M059J (cell line): ENCODE measurements at regions not wholly inside any gene's neighbourhood (a gene's known extent, or its start where the extent isn't known, plus 50 kb on each side); places are given as distances from the start of the nearest gene placed in this dataset.

Source experiments
- DNase-seq: peaks from one replicate; pipeline ENCODE4 v3.0.0-alpha.2; 2012; ENCODE audit warnings: low read depth

DNA sequence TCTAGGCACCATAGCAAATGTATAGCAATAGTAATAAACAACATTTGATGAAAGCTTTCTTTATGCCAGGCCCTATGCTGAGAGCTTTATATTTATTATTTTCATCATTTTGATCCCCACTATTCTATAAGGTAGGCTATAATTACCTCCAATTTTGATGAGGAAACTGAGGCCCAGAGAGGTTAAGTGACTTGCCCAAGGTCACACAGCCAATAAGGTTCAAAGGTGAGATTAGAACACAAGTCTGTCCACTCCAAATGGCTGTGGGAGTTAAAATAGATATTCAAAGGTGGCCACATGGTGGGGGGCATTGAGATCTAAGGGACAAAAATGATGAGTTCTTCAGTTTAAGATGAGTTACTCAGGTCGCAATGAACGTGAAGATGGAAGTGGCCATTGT, 269.9 kb downstream of the BMP7 start:
- DNase-seq, result no peak

DNA sequence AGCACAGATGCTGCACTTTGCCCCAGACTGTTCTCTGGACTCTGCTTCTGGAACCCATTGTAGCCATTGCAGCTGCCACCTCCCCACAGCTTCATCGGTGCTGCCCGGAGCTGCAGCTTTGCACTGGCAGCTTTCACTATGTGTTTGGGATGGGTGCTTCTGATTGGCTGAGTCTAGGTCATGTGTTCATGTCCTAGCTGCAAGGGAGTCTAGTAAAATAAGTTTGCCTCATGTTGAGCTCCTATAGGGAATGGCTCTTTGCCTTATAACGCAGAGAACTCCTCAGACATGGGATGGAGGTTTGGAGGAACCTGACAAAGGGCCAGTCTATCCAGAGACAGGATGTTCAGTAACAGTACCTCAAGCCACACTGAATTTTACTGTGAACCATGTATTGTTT, 268.0 kb downstream of the BMP7 start:
- no peak for DNase-seq

DNA sequence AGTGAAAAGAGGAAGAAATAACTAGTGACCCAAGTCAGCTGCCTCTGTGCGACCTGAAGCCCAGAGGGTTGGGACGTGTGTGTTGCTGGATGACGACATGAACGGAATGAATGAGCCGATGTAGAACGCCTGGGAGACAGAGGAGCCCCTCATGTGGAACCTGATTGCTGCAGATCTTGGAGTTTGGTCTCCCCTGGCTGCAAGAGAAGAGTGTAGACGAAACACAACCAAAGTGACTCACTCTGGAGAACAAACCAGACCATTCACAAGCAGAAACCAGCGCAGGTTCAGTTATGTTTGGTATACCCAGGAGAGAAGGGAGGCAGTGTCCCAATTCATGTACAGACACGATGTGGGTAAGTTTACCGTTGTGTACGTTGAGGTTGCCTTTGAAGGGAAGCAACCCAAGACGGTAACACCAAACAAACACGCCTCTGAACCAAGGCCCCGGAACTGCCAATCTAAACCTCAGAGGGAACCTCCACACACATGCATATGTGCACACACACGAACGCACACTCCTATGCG, 265.9 kb downstream of the BMP7 start:
- no peak for DNase-seq

DNA sequence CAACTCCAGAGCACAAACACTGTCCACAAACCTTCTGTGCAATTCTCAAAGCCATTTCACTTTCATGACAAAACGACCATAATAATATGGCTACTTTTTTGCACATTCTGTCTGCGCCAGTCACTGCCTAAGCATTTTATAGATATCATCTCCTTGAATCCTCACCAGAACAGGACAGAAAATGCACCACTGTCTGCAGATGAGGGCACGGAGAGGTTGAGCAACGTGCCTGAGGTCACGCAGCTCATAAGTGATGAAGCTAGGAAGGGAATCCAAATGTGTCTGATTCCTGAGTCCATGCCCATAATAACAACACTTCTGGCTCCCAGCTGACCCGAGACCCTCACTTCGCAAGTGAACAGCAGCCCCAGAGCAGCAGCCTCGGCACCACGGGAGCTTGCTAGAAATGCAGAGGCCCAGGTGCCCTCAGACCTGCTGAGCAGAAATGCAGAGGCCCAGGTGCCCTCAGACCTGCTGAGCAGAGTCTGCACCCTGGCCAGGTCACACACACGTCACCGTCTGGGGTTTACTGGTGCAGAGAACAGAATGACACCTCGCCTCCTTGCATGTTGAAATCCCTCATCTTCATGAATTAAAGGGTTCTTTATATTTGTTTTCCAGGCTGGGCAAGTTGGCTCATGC, 265.2 kb downstream of the BMP7 start:
- no peak for DNase-seq

DNA sequence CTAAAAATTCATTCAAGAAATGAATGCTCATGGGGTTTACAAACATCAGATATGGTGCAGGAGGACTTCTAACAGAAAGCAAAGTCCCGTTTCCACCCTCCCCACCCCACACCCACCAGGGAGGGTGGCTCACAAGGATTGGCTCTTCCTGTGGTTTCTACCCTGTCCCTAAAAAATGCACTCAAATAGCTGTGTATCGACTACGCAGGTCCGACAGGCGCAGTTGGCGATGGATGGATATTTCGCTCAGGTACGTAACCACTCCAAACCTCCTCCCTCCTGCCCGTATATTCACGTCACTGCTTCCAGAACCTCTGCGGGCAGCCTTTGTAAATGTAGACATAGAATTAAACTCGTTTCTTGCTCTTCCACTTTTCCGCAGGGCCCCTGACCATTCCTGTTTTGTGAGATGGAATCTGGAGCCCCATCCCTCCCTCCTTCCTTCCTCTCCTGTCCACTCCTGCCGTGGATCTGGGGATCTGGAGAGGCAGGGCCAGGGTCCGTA, 264.3 kb downstream of the BMP7 start:
- no peak for DNase-seq

DNA sequence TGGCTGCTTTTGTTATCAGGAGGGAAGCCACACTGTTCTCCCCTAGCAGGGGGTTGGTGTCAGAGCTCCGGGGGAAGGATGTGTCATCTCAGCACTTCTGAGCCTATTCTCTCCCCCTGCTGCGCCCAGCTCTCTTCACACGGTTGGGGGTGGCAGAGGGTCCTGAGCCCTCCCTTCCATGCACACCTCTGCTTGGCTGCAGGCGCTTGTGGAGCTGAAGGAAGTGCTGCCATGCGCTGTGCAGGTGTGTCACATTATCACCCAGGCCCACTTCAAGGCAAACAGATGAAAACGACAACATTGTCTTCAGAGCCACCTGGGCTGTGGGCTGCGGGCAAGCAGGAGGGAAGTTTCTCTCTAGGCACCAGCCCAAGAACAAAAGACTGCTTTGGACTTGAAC, 263.4 kb downstream of the BMP7 start:
- peak; percentile 24 for DNase-seq

DNA sequence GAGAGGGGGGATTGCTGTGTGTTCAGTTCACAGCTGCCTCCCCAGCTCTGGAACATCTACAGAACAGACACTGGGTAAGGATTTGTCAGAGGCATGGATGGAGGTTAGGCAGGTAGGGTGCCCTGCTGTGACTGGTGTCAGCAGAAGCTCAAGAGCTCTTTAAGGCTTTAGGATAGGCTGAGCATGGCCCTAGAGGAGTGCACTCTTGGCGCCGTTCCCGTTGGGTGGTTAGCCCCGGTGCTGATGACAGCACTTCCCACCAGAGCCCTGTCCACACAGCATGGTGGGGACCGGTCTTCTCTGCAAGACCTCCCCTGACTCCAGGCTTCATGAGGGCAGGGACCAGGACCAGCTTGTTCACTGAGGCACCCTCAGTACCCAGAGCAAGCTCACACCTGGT, 262.0 kb downstream of the BMP7 start:
- peak; percentile 37 for DNase-seq

DNA sequence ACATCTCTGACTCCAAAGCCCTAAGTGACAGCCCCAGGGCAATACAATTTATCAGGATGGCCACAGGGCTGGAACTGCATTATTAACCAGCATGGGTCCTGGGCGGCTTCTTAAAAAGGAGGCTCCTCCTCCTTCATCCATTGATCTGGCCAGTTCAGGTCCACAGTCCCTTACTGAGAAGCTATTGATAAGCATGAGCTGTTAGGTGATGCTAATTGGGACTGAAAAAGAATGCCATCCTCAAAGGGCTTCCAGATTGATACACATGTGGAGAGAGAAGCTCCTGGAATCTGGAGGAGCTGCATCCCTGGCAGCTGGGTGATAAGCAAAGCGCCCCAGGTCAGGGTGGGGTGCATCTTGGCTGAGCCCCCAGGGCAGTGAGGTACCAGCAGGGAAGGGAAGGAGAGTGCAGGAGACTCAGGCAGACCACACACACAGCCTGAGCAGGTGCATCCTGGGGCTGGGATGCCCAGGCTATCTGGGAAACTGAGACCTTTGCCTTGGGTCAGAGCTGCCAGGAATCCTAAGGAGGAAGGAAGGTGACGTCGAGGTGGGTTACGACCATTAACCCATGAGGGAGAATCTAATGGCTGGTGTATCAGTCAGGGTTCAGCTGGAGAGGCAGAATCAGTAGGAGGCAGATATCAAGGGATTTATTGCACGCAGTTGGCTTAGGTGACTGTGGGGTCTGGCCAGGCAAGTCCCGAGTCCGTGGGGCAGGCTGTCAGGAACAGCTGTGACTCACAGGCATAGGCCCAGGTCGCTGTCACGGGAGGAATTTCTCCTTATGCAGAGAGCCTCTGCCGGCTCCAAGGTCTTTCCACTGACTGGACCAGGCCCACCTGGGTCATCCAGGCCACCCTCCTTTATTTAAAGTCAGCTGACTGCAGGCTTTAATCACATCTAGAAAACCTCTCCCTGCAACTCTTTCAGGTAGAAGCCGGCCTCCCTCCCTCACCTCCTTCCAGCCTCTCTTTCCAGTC, 261.2 kb downstream of the BMP7 start:
- no peak for DNase-seq

DNA sequence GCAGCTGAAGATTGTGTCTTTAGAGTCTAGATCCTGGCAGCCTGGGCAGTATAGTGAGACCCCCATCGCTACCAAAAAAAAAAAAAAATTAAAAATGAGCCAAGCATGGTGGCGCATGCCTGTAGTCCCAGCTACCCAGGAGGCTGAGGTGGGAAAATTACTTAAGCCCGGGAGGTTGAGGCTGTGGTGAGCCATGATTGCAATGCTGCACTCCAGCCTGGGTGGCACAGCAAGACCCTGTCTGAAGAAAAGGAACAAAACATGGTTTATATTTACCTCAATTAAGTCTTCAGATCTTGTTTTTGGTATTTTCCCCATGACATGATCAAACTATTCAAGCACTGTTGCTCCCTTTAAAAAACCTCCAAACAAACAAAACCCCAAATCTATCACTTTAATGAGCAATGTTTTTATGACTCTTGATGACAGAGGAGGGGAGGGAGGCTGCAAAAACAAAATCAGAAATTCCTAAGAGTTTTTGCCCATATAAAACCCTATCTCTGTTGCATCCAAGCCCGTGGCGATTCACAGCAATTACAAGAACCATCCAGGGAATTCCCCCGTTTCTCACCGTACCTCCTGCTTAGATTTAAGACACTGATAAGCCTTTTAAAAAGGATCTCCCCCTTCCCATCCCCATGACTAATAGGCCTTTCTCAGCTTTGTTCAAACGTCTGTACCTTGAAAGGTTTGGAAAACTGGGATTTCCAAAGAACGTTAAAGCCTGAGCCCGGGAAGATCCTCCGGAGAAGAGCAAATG, 259.9 kb downstream of the BMP7 start:
- DNase-seq, result peak; percentile 88

DNA sequence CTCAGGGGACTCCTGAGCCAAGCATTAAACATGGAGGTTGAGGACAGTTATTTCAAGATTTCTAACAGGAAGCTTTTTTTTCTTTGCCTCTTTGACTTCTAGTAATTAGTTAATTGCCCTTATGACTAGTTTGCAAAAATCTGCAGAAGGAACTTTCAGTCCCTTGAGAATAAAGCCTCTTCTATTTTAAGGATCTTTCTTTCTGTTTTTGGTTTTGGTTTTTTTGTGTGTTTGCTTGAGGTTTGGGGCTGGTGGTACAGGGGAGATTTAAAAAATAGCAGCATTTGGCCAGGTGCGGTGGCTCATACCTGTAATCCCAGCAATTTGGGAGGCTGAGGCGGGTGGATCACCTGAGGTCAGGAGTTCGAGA, 259.3 kb downstream of the BMP7 start:
- DNase-seq, result no peak

DNA sequence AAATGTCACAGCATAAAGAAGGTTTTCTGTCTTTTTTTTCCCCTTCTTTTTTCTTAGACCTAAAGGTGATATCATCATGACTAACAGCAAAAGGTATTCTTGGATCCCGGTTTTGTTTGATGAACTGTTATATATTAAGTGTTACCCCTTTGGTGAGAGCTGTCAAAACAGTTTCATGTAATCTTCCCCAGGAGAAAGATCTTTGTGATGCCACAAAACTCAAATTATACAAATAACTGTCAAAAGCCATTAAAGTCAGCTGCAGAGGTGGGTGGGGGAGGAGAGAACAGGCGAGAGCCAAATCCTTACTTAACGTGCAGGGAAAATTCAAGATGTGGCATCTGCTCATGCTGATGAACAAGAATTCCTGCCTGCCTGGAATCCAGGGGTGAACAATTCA, 258.2 kb downstream of the BMP7 start:
- DNase-seq, result peak; percentile 77

DNA sequence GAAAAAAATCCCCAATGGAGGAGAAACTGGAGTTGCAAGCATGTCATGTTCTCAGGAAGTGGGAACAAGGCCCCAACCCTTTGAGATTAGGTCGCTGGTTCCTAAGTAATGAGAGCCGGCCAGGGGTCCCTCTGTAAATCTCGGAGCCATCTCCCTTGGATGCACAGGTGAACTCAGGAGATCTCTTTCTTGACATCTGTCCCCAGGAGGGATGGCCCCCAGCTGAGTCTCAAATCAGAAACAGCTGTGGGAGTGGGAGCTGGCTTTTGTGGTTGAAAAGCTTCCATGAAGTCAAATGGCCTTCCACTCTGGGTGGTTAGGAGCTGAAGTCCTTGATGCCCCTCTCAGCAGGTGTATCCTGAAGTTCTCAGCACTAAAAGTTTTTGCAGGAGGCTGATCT, 257.1 kb downstream of the BMP7 start:
- DNase-seq, result no peak

DNA sequence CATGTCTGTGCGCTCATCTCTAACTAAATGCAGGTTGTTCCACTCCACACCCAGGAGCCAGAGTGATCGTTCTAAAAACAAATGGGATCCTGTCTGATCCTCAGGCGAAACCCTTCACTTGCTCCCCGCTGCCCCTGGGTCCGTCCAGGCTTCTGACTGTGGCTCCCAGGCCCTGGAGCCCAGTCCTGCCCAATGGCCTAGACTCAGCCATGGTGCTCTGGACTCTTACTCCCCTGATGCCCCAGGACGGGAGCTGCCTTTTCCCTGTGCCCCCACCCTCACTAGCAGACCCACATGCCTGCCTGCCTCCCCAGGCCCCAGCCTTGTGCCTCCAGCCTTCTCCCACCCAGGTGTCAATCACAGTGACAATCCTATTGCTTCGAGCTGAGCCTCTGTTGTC, 256.7 kb downstream of the BMP7 start:
- no peak for DNase-seq

DNA sequence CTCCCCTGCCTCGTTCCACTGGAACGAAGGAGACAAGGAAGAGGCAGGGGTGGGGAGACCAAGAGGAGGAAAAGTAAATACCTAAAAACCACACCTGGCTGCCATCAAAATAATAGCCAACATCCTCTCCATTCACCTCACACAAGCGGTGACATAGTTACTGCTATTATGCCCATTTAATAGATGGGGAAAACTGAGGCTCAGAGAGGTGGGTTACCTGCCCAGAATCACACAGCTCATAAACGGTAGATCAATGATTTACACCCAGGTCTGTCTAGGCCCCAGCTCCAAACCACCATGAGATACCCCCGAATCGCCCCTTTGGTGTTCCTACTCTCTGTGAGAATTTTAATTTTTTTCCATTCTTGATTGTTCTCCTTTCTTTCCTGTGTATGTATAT, 253.8 kb downstream of the BMP7 start:
- no peak for DNase-seq

DNA sequence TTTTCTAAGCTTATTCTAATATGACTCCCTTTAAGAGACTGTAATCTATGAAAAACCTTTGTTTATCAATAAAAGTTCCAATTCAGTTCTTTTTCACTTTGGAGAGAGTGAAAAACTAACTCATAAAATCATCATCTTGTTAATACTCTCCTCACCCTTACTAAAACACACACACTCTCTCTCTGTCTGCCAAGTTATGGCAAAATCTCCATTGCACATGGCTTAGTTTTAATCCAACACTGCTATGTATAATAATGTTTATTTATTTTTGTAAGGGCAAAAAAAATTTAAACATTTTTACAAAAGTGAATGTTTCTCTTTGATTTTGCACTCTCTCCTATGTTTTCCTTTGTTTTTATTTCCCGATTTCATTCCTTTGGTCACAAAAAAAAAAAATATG, 253.2 kb downstream of the BMP7 start:
- no peak for DNase-seq

DNA sequence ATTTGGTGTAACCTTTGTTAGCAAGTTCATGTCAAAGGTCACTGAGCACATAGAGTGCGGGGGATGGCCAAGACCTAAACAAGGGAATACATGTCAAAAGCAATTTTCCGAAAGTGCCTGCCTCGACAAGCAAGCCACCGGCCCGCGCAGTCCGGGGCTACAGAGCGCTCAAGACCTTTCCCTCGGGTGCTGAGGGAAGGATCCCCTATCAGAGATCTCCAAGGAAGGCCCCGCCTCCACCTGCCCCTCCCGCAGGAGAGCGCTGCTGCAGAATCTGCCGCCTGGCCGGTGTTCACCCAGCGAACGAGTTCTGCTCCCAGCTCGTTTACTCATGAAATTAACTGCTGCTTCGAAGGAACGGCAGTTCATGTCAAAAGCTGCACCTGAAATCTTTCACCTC, 252.7 kb downstream of the BMP7 start:
- no peak for DNase-seq

DNA sequence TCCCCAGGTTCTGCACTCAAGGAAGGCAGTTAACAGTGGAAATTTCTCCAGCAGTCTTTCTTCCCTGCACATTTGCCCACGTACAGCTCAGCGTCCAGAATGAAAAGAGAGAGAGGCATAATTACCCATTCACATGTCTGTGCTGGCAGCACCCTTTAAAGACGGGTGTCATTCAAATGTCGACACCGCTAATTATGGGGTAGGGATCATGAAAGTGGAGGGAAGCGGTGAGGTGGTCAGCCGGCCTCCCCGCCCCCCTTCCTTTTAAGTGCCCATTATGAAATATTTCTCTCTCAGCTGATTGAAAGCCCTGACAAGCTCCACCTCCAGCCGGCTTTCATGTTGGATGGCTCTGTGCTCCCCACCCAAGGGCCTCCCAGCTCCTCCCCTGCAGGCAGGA, 246.1 kb downstream of the BMP7 start:
- DNase-seq, result no peak

DNA sequence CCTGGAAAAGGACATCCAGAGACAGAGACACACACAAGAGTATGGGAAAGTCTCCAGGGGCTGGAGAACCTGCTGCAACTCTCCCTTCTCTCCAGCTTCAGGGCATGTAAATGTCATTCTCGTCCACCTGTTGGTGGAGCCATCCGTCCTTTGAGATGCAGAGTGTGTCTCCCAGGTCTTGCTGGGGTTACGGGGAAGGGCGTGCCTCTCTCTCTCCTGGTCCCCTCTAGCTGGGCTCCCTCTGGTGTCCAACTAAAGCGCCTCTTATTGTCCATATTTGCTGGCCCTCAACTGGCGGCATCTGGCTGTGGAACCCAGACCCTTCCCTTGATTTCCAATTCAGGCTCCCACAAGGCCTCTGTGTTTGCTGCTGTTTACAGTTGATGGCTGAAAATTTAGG, 244.1 kb downstream of the BMP7 start:
- no peak for DNase-seq

DNA sequence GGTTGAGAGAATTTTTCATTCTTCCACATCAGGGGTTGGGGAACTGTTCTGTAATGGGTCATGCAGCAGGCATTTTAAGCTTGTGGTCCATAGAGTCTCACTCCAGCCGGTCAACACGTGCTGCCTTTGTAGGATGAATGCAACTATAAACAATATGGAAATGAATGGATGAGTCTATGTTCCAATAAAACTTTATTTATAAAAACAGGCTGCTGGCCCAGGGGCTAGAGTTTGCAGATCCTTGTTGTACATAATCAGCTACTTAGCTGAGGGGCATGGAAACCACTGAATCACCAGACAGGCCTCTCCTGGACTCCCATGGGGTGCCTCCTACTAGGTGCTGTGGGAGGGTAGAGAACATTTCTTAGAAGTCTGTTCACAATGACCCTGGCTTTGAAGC, 243.4 kb downstream of the BMP7 start:
- DNase-seq, result no peak

DNA sequence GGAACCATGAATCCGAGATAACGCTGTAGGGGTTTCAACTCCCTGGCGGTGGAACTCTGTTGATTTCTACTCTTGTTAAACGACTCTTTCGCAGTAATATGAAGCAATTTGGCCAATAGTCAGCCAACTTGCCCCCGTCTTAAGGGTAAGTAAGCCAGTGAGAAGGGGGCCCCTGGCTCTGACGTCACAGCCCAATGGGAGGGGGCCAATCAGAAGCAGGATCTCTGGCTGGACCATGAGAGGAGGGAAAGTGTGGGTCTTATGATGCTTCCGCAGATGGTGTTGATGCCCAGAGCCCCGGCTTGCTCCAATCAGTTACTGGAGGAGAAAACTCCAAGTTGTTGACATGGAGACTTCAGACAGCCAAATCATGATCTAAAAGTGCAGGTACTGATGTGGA, 242.4 kb downstream of the BMP7 start:
- no peak for DNase-seq

DNA sequence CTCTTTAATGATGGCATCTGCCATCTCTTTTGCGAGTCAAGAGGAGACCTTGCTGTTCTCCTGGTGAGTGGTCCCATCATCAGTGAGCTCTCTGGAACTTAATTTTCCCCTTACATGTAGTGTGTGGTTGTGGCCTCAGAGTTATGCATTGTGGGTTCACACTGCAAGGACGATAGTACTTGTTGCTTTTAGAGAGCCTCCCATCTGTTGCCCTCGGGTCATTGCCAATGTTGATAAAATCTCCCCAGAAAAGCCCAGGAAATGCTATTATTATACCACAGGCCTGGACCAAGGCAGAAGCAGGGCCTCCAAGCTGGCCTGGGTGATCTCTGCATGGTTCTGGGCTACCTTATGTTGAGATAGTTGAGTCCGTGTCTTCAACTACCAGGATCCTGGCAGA, 241.6 kb downstream of the BMP7 start:
- DNase-seq, result peak; percentile 87

DNA sequence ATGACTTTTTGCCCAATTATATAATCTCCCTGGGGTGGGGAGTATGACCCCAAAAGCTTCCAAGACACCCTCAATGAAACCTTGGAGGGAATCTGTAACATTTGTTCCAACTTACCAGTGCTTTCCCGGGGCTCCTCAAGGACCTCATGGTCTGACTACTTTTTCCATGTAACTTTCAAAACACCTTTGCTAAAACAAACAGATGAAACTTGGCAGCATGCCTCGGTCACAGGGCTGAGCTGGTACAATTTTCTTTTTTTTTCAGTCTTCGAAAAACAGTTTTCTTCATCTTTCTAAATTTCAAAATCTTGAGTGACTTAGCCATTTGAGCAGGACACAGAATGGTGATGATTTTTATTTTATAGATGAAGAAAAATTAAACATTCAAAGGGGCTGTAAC, 241.2 kb downstream of the BMP7 start:
- DNase-seq, result peak; percentile 54
